IMR-90 (cell line): ENCODE measurements at regions not wholly inside any gene's neighbourhood (a gene's known extent, or its start where the extent isn't known, plus 50 kb on each side); places are given as distances from the start of the nearest gene placed in this dataset.

Experiments
- ATAC-seq: fragments of 200-7000 bp; cut with Tn5 transposase; 2 replicates; pipeline ENCODE4 v1.9.1; 2020; ENCODE audit warnings: low read depth, mild to moderate bottlenecking, moderate library complexity
- BruUV-seq: library from RNA; stranded (reverse); fragments of 400-500 nt; replicated peaks from 2 replicates; lab custom pipeline; 2021; lab: Mats Ljungman, UMichigan
- CTCF ChIA-PET: fragments of 300-600 bp; formaldehyde crosslinking; extraction: SDS; loops from one replicate; lab custom pipeline; 2021; ENCODE audit warnings: antibody characterized with exemption; lab: Yijun Ruan, JAX
- POLR2A ChIA-PET: fragments of 300-600 bp; sonication (Branson Sonifier 250); formaldehyde crosslinking; loops from one replicate; lab custom pipeline; 2022; ENCODE audit warnings: antibody characterized with exemption; ENCODE audit not compliant: unreplicated experiment; lab: Charles Lee
- DNase-seq: peaks from one replicate; pipeline ENCODE4 v3.0.0; 2013
- H2AFZ ChIP-seq: replicated peaks from 2 replicates; pipeline ENCODE3; 2013; ENCODE audit warnings: low read length, mild to moderate bottlenecking; ENCODE audit not compliant: poor library complexity
- H2AK5ac ChIP-seq: 2 replicates; pipeline ENCODE4 v1.6.1; 2013; ENCODE audit warnings: low read depth, low read length, inconsistent platforms
- H2AK9ac ChIP-seq: replicated peaks from 2 replicates; pipeline ENCODE3; 2013; ENCODE audit warnings: mild to moderate bottlenecking, low read depth, low read length, moderate library complexity; ENCODE audit not compliant: poor library complexity
- H2BK120ac ChIP-seq: 2 replicates; pipeline ENCODE4 v1.6.1; 2013; ENCODE audit warnings: low read depth, low read length, inconsistent platforms
- H2BK15ac ChIP-seq: 3 replicates; pipeline ENCODE4 v1.6.1; 2013; ENCODE audit warnings: low read depth, low read length, inconsistent platforms
- H2BK20ac ChIP-seq: 2 replicates; pipeline ENCODE4 v1.6.1; 2013; ENCODE audit warnings: low read depth, mild to moderate bottlenecking, inconsistent platforms, low read length, moderate library complexity
- H2BK5ac ChIP-seq: 2 replicates; pipeline ENCODE4 v1.6.1; 2013; ENCODE audit warnings: mild to moderate bottlenecking, low read depth, low read length, inconsistent platforms; ENCODE audit not compliant: poor library complexity, severe bottlenecking
- H3K14ac ChIP-seq: replicated peaks from 2 replicates; pipeline ENCODE4 v1.6.1; 2013; ENCODE audit warnings: low read depth, low read length, inconsistent platforms
- H3K18ac ChIP-seq: 2 replicates; pipeline ENCODE4 v1.6.1; 2013; ENCODE audit warnings: low read depth, low read length, control low read depth
- H3K23ac ChIP-seq: 2 replicates; pipeline ENCODE4 v1.6.1; 2013; ENCODE audit warnings: low read depth, low read length, inconsistent platforms
- H3K27ac ChIP-seq: 2 replicates; pipeline ENCODE4 v1.5.1; 2013; ENCODE audit warnings: mild to moderate bottlenecking, control low read depth, low read length; ENCODE audit not compliant: insufficient read depth
- H3K27me3 ChIP-seq: 2 replicates; pipeline ENCODE4 v1.6.1; 2013; ENCODE audit warnings: low read length; ENCODE audit not compliant: control insufficient read depth, insufficient read depth
- H3K36me3 ChIP-seq: 2 replicates; pipeline ENCODE4 v1.6.1; 2013; ENCODE audit warnings: low read length, mixed read lengths; ENCODE audit not compliant: control insufficient read depth, insufficient read depth
- H3K4ac ChIP-seq: 2 replicates; pipeline ENCODE4 v1.6.1; 2013; ENCODE audit warnings: low read depth, low read length, inconsistent platforms
- H3K4me1 ChIP-seq: 2 replicates; pipeline ENCODE4 v1.6.1; 2013; ENCODE audit warnings: low read length, mixed read lengths; ENCODE audit not compliant: control insufficient read depth, insufficient read depth
- H3K4me2 ChIP-seq: 2 replicates; pipeline ENCODE4 v1.6.1; 2013; ENCODE audit warnings: low read depth, mild to moderate bottlenecking, control low read depth, low read length, moderate library complexity
- H3K4me3 ChIP-seq: 2 replicates; pipeline ENCODE4 v1.5.1; 2013; ENCODE audit warnings: low read depth, mild to moderate bottlenecking, control low read depth, low read length, moderate library complexity; ENCODE audit not compliant: insufficient read depth
- H3K56ac ChIP-seq: 2 replicates; pipeline ENCODE4 v1.6.1; 2013; ENCODE audit warnings: low read length, inconsistent platforms; ENCODE audit not compliant: insufficient read depth; ENCODE audit errors: extremely low read depth
- H3K79me1 ChIP-seq, 2 experiments: 2 replicates each; pipeline ENCODE4 v1.6.1; 2013; ENCODE audit warnings: low read length in 2 of 2, inconsistent platforms in 1 of 2, low read depth in 1 of 2
- H3K9ac ChIP-seq: 2 replicates; pipeline ENCODE4 v1.6.1; 2013; ENCODE audit warnings: low read depth, low read length, control low read depth
- H3K9me1 ChIP-seq: 2 replicates; pipeline ENCODE4 v1.6.1; 2013; ENCODE audit warnings: low read length, inconsistent platforms; ENCODE audit not compliant: insufficient read depth
- H3K9me3 ChIP-seq: 2 replicates; pipeline ENCODE4 v1.6.1; 2013; ENCODE audit warnings: low read length; ENCODE audit not compliant: control insufficient read depth, insufficient read depth
- H4K20me1 ChIP-seq: 2 replicates; pipeline ENCODE4 v1.6.1; 2013; ENCODE audit warnings: low read length, inconsistent platforms; ENCODE audit not compliant: insufficient read depth
- H4K5ac ChIP-seq: 2 replicates; pipeline ENCODE4 v1.6.1; 2013; ENCODE audit warnings: mild to moderate bottlenecking, low read depth, low read length, control low read depth
- H4K8ac ChIP-seq, 2 experiments: 2 replicates each; pipeline ENCODE4 v1.6.1; 2013; ENCODE audit warnings: low read depth in 2 of 2, low read length in 2 of 2, control low read depth in 1 of 2, inconsistent platforms in 1 of 2
- H4K91ac ChIP-seq: 2 replicates; pipeline ENCODE4 v1.6.1; 2013; ENCODE audit warnings: low read depth, low read length, inconsistent platforms; ENCODE audit not compliant: insufficient read depth
- BHLHE40 ChIP-seq: fragments of 150-350 bp; IDR thresholded peaks from 2 replicates; pipeline ENCODE4 v1.6.1; 2016; ENCODE audit warnings: mild to moderate bottlenecking, low read depth, low read length
- CEBPB ChIP-seq: IDR thresholded peaks from 2 replicates; pipeline ENCODE4 v1.6.1; 2012; ENCODE audit warnings: low read depth, low read length, improper control_type of control experiment
- CHD1 ChIP-seq: IDR thresholded peaks from 2 replicates; pipeline ENCODE4 v1.6.1; 2012; ENCODE audit warnings: low read depth, low read length, improper control_type of control experiment
- FOS ChIP-seq: fragments of 150-350 bp; IDR thresholded peaks from 2 replicates; pipeline ENCODE4 v1.6.1; 2016; ENCODE audit warnings: low read depth, low read length
- MAFK ChIP-seq: IDR thresholded peaks from 2 replicates; pipeline ENCODE4 v1.6.1; 2012; ENCODE audit warnings: low read depth, low read length, improper control_type of control experiment
- NFE2L2 ChIP-seq: fragments of 150-350 bp; IDR thresholded peaks from 2 replicates; pipeline ENCODE4 v1.6.1; 2016; ENCODE audit warnings: low read depth, mild to moderate bottlenecking, low read length
- POLR2A ChIP-seq: IDR thresholded peaks from 2 replicates; pipeline ENCODE4 v1.6.1; 2012; ENCODE audit warnings: mild to moderate bottlenecking, low read depth, low read length
- SMC3 ChIP-seq: fragments of 150-350 bp; IDR thresholded peaks from 2 replicates; pipeline ENCODE4 v1.6.1; 2016; ENCODE audit warnings: low read depth, mild to moderate bottlenecking, antibody characterized with exemption, low read length, moderate library complexity
- USF2 ChIP-seq: fragments of 150-350 bp; IDR thresholded peaks from 2 replicates; pipeline ENCODE4 v1.6.1; 2017; ENCODE audit warnings: mild to moderate bottlenecking, antibody characterized with exemption, low read length, low read depth
- WGBS, 2 experiments: methylation state at CpG; one replicate each; pipeline versions ENCODE4 v1.1.5 to v1.1.7; 2013; ENCODE audit warnings: missing lambda C conversion rate in 2 of 2; ENCODE audit not compliant: insufficient read length in 1 of 2; ENCODE audit errors: extremely low coverage in 2 of 2; 5-methylcytosine and 5-hydroxymethylcytosine counted together
- dilution Hi-C: fragments of 300-500 bp; cut with HindIII; formaldehyde crosslinking; loops from one replicate; pipeline ENCODE4 v1.14.3; 2018; ENCODE audit warnings: low sequenced_read_pairs; ENCODE audit not compliant: unreplicated experiment
- in situ Hi-C: fragments of 300-500 bp; cut with MboI; formaldehyde crosslinking; loops from 3 replicates; pipeline ENCODE4 v1.14.3; 2019; ENCODE audit warnings: low sequenced_read_pairs, inconsistent platforms, mixed read lengths
- intact Hi-C: fragments of 100-400 bp; cut with micrococcal nuclease; formaldehyde crosslinking; loops from 2 replicates; pipeline ENCODE4 v1.10.0; 2022
- TF ChIP-seq, protein P1 (sequence below): conservative IDR thresholded peaks from 2 replicates; pipeline ENCODE4 v1.5.1; 2012; ENCODE audit warnings: mild to moderate bottlenecking, low read depth, low read length, improper control_type of control experiment
- TF ChIP-seq, protein P2 (sequence below): fragments of 150-350 bp; IDR thresholded peaks from 2 replicates; pipeline ENCODE4 v1.6.1; 2016; ENCODE audit warnings: low read depth, mild to moderate bottlenecking, low read length, moderate library complexity, borderline replicate concordance

DNA sequence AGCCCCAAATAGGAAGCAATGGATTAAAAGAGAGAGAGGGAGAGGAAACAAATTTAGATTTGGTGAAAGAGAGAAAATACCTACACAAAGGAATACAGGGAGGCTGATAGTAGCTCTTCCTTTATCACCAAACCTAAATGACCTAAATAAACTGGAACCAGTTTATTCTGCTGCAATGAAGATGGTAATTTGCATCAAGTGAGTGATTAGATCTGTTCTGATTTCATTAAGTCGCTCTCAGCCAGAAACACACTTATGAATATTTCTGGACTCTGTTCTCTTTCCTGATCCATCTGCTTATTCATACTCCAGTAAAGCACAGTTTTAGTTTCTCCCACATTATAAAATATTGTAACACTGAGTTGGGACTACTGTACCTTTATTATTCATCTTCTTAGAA lies 83.4 kb upstream of the BMP5 start:
- H2BK20ac ChIP-seq = no peak overlapping the region
- no peak overlapping the region for H3K4ac ChIP-seq
- no peak overlapping the region for H2BK120ac ChIP-seq
- H2BK5ac ChIP-seq = no peak overlapping the region
- H2AK9ac ChIP-seq = no peak overlapping the region
- H3K9me3 ChIP-seq = no peaks in the 10 kb centered on the region
- WGBS, 2 experiments = no CpG with 5 or more reads among the region's 1 CpG
- H3K27ac ChIP-seq = no peak overlapping the region
- no peaks in the 10 kb centered on the region for H3K27me3 ChIP-seq
- dilution Hi-C loops (no loop called here), intact Hi-C loops (no loop called here), in situ Hi-C loops (loop anchor here (5.0 kb wide), 1 partner anchor 681 kb away; no protein-coding TSS in a partner anchor)
- no peak overlapping the region for H3K23ac ChIP-seq
- no peak overlapping the region for H3K18ac ChIP-seq
- CTCF ChIA-PET = interaction anchor here (1.6 kb wide), 1 partner anchor 682 kb away, joined by 3 read pairs; no protein-coding TSS in a partner anchor
- H3K4me1 ChIP-seq = no peaks in the 10 kb centered on the region; the same call in 1 of the 2 replicates
- H4K20me1 ChIP-seq = no peaks in the 10 kb centered on the region
- H4K91ac ChIP-seq = no peak overlapping the region
- no peak overlapping the region for H3K4me3 ChIP-seq
- H3K4me2 ChIP-seq = no peak overlapping the region
- no peaks in the 10 kb centered on the region for H3K36me3 ChIP-seq
- ATAC-seq (no peak), DNase-seq (no peak)
- no peak overlapping the region for H2AFZ ChIP-seq
- TF ChIP-seq MAFK (no peak), CEBPB (no peak), BHLHE40 (no peak), NFE2L2 (no peak), CHD1 (no peak), POLR2A (no peak), FOS (no peak), USF2 (no peak), SMC3 (no peak)
- TF ChIP-seq, protein P1, sequence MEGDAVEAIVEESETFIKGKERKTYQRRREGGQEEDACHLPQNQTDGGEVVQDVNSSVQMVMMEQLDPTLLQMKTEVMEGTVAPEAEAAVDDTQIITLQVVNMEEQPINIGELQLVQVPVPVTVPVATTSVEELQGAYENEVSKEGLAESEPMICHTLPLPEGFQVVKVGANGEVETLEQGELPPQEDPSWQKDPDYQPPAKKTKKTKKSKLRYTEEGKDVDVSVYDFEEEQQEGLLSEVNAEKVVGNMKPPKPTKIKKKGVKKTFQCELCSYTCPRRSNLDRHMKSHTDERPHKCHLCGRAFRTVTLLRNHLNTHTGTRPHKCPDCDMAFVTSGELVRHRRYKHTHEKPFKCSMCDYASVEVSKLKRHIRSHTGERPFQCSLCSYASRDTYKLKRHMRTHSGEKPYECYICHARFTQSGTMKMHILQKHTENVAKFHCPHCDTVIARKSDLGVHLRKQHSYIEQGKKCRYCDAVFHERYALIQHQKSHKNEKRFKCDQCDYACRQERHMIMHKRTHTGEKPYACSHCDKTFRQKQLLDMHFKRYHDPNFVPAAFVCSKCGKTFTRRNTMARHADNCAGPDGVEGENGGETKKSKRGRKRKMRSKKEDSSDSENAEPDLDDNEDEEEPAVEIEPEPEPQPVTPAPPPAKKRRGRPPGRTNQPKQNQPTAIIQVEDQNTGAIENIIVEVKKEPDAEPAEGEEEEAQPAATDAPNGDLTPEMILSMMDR = no peak
- TF ChIP-seq, protein P2, sequence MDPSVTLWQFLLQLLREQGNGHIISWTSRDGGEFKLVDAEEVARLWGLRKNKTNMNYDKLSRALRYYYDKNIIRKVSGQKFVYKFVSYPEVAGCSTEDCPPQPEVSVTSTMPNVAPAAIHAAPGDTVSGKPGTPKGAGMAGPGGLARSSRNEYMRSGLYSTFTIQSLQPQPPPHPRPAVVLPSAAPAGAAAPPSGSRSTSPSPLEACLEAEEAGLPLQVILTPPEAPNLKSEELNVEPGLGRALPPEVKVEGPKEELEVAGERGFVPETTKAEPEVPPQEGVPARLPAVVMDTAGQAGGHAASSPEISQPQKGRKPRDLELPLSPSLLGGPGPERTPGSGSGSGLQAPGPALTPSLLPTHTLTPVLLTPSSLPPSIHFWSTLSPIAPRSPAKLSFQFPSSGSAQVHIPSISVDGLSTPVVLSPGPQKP = no peak
- H3K9ac ChIP-seq = no peak overlapping the region
- H4K5ac ChIP-seq = no peak overlapping the region
- H3K79me1 ChIP-seq = no peaks in the 10 kb centered on the region
- H2BK15ac ChIP-seq = no peak overlapping the region
- no peaks in the 10 kb centered on the region; the same call in 1 of the 2 replicates for H3K9me1 ChIP-seq
- H4K8ac ChIP-seq = no peak overlapping the region
- POLR2A ChIA-PET = no interaction called here
- no peak overlapping the region for H3K14ac ChIP-seq
- no peak overlapping the region for H3K56ac ChIP-seq
- no peak overlapping the region for H2AK5ac ChIP-seq
- BruUV-seq = no TSS peak
